SK-N-SH treated with all-trans-retinoic acid at 6 μM for 48 hours (cell line): ENCODE measurements at regions not wholly inside any gene's neighbourhood (a gene's known extent, or its start where the extent isn't known, plus 50 kb on each side); places are given as distances from the start of the nearest gene placed in this dataset.

ENCODE experiments used
- ARNTL ChIP-seq: fragments of 450-650 bp; formaldehyde crosslinking; IDR thresholded peaks from 2 replicates; pipeline ENCODE4 v1.5.0; 2020; ENCODE audit warnings: low read depth, mild to moderate bottlenecking, moderate library complexity, borderline replicate concordance
- CREB5 ChIP-seq: fragments of 250-450 bp; sonication (Bioruptor Pico); IDR thresholded peaks from 2 replicates; pipeline ENCODE4 v1.5.1; 2020; ENCODE audit warnings: low read depth, mild to moderate bottlenecking, moderate library complexity
- OSR1 ChIP-seq: fragments of 250-450 bp; sonication (Bioruptor Pico); IDR thresholded peaks from 2 replicates; pipeline ENCODE4 v1.8.0; 2022; ENCODE audit warnings: moderate library complexity, mild to moderate bottlenecking, inconsistent platforms
- PATZ1 ChIP-seq: fragments of 250-450 bp; sonication (Bioruptor Pico); IDR thresholded peaks from 2 replicates; pipeline ENCODE4 v1.8.0; 2020; ENCODE audit warnings: mild to moderate bottlenecking, moderate library complexity, borderline replicate concordance
- SNAI2 ChIP-seq: fragments of 250-450 bp; sonication (Bioruptor Pico); IDR thresholded peaks from 2 replicates; pipeline ENCODE4 v1.5.0; 2020; ENCODE audit warnings: mild to moderate bottlenecking, moderate library complexity
- TCF4 ChIP-seq: fragments of 250-450 bp; sonication (Bioruptor Pico); IDR thresholded peaks from 2 replicates; pipeline ENCODE4 v1.8.0; 2021; ENCODE audit warnings: mild to moderate bottlenecking, moderate library complexity, borderline replicate concordance
- ZC3H10 ChIP-seq: fragments of 250-450 bp; sonication (Bioruptor Pico); IDR thresholded peaks from 2 replicates; pipeline ENCODE4 v1.5.1; 2021; ENCODE audit warnings: mild to moderate bottlenecking, moderate library complexity
- ZFP3 ChIP-seq: fragments of 250-450 bp; sonication (Bioruptor Pico); IDR thresholded peaks from 2 replicates; pipeline ENCODE4 v1.5.0; 2020; ENCODE audit warnings: mild to moderate bottlenecking, moderate library complexity
- ZFP30 ChIP-seq: fragments of 450-650 bp; formaldehyde crosslinking; IDR thresholded peaks from 2 replicates; pipeline ENCODE4 v1.5.0; 2022; ENCODE audit warnings: mild to moderate bottlenecking, moderate library complexity
- ZNF565 ChIP-seq: fragments of 450-650 bp; formaldehyde crosslinking; conservative IDR thresholded peaks from 2 replicates; pipeline ENCODE4 v1.5.0; 2020; ENCODE audit warnings: low read depth, mild to moderate bottlenecking, moderate library complexity
- ZNF8 ChIP-seq: fragments of 450-650 bp; formaldehyde crosslinking; IDR thresholded peaks from 2 replicates; pipeline ENCODE4 v1.5.0; 2020; ENCODE audit warnings: mild to moderate bottlenecking, moderate library complexity

- TF ChIP-seq PATZ1 (no peak), SNAI2 (CRISPR knock-in tag) (no peak), ARNTL (CRISPR knock-in tag) (no peak), TCF4 (CRISPR knock-in tag) (no peak), ZFP30 (no peak), ZNF8 (no peak), CREB5 (CRISPR knock-in tag) (no peak), ZFP3 (CRISPR knock-in tag) (no peak), ZNF565 (no peak), OSR1 (CRISPR knock-in tag) (no peak), ZC3H10 (CRISPR knock-in tag) (no peak)
Measured at GRCh38 chr1:83060651-83061390, 938.1 kb downstream of the TTLL7 start.
